IMR-90 (cell line): ENCODE measurements at regions not wholly inside any gene's neighbourhood (a gene's known extent, or its start where the extent isn't known, plus 50 kb on each side); places are given as distances from the start of the nearest gene placed in this dataset.

ENCODE experiments used
- ATAC-seq: fragments of 200-7000 bp; cut with Tn5 transposase; 2 replicates; pipeline ENCODE4 v1.9.1; 2020; ENCODE audit warnings: low read depth, mild to moderate bottlenecking, moderate library complexity
- BruUV-seq: library from RNA; stranded (reverse); fragments of 400-500 nt; replicated peaks from 2 replicates; lab custom pipeline; 2021; lab: Mats Ljungman, UMichigan
- CTCF ChIA-PET: fragments of 300-600 bp; formaldehyde crosslinking; extraction: SDS; loops from one replicate; lab custom pipeline; 2021; ENCODE audit warnings: antibody characterized with exemption; lab: Yijun Ruan, JAX
- POLR2A ChIA-PET: fragments of 300-600 bp; sonication (Branson Sonifier 250); formaldehyde crosslinking; loops from one replicate; lab custom pipeline; 2022; ENCODE audit warnings: antibody characterized with exemption; ENCODE audit not compliant: unreplicated experiment; lab: Charles Lee
- DNase-seq: peaks from one replicate; pipeline ENCODE4 v3.0.0; 2013
- H2AFZ ChIP-seq: replicated peaks from 2 replicates; pipeline ENCODE3; 2013; ENCODE audit warnings: low read length, mild to moderate bottlenecking; ENCODE audit not compliant: poor library complexity
- H2AK5ac ChIP-seq: 2 replicates; pipeline ENCODE4 v1.6.1; 2013; ENCODE audit warnings: low read depth, low read length, inconsistent platforms
- H2AK9ac ChIP-seq: replicated peaks from 2 replicates; pipeline ENCODE3; 2013; ENCODE audit warnings: mild to moderate bottlenecking, low read depth, low read length, moderate library complexity; ENCODE audit not compliant: poor library complexity
- H2BK120ac ChIP-seq: 2 replicates; pipeline ENCODE4 v1.6.1; 2013; ENCODE audit warnings: low read depth, low read length, inconsistent platforms
- H2BK15ac ChIP-seq: 3 replicates; pipeline ENCODE4 v1.6.1; 2013; ENCODE audit warnings: low read depth, low read length, inconsistent platforms
- H2BK20ac ChIP-seq: 2 replicates; pipeline ENCODE4 v1.6.1; 2013; ENCODE audit warnings: low read depth, mild to moderate bottlenecking, inconsistent platforms, low read length, moderate library complexity
- H2BK5ac ChIP-seq: 2 replicates; pipeline ENCODE4 v1.6.1; 2013; ENCODE audit warnings: mild to moderate bottlenecking, low read depth, low read length, inconsistent platforms; ENCODE audit not compliant: poor library complexity, severe bottlenecking
- H3K14ac ChIP-seq: replicated peaks from 2 replicates; pipeline ENCODE4 v1.6.1; 2013; ENCODE audit warnings: low read depth, low read length, inconsistent platforms
- H3K18ac ChIP-seq: 2 replicates; pipeline ENCODE4 v1.6.1; 2013; ENCODE audit warnings: low read depth, low read length, control low read depth
- H3K23ac ChIP-seq: 2 replicates; pipeline ENCODE4 v1.6.1; 2013; ENCODE audit warnings: low read depth, low read length, inconsistent platforms
- H3K27ac ChIP-seq: 2 replicates; pipeline ENCODE4 v1.5.1; 2013; ENCODE audit warnings: mild to moderate bottlenecking, control low read depth, low read length; ENCODE audit not compliant: insufficient read depth
- H3K27me3 ChIP-seq: 2 replicates; pipeline ENCODE4 v1.6.1; 2013; ENCODE audit warnings: low read length; ENCODE audit not compliant: control insufficient read depth, insufficient read depth
- H3K36me3 ChIP-seq: 2 replicates; pipeline ENCODE4 v1.6.1; 2013; ENCODE audit warnings: low read length, mixed read lengths; ENCODE audit not compliant: control insufficient read depth, insufficient read depth
- H3K4ac ChIP-seq: 2 replicates; pipeline ENCODE4 v1.6.1; 2013; ENCODE audit warnings: low read depth, low read length, inconsistent platforms
- H3K4me1 ChIP-seq: 2 replicates; pipeline ENCODE4 v1.6.1; 2013; ENCODE audit warnings: low read length, mixed read lengths; ENCODE audit not compliant: control insufficient read depth, insufficient read depth
- H3K4me2 ChIP-seq: 2 replicates; pipeline ENCODE4 v1.6.1; 2013; ENCODE audit warnings: low read depth, mild to moderate bottlenecking, control low read depth, low read length, moderate library complexity
- H3K4me3 ChIP-seq: 2 replicates; pipeline ENCODE4 v1.5.1; 2013; ENCODE audit warnings: low read depth, mild to moderate bottlenecking, control low read depth, low read length, moderate library complexity; ENCODE audit not compliant: insufficient read depth
- H3K56ac ChIP-seq: 2 replicates; pipeline ENCODE4 v1.6.1; 2013; ENCODE audit warnings: low read length, inconsistent platforms; ENCODE audit not compliant: insufficient read depth; ENCODE audit errors: extremely low read depth
- H3K79me1 ChIP-seq, 2 experiments: 2 replicates each; pipeline ENCODE4 v1.6.1; 2013; ENCODE audit warnings: low read length in 2 of 2, inconsistent platforms in 1 of 2, low read depth in 1 of 2
- H3K9ac ChIP-seq: 2 replicates; pipeline ENCODE4 v1.6.1; 2013; ENCODE audit warnings: low read depth, low read length, control low read depth
- H3K9me1 ChIP-seq: 2 replicates; pipeline ENCODE4 v1.6.1; 2013; ENCODE audit warnings: low read length, inconsistent platforms; ENCODE audit not compliant: insufficient read depth
- H3K9me3 ChIP-seq: 2 replicates; pipeline ENCODE4 v1.6.1; 2013; ENCODE audit warnings: low read length; ENCODE audit not compliant: control insufficient read depth, insufficient read depth
- H4K20me1 ChIP-seq: 2 replicates; pipeline ENCODE4 v1.6.1; 2013; ENCODE audit warnings: low read length, inconsistent platforms; ENCODE audit not compliant: insufficient read depth
- H4K5ac ChIP-seq: 2 replicates; pipeline ENCODE4 v1.6.1; 2013; ENCODE audit warnings: mild to moderate bottlenecking, low read depth, low read length, control low read depth
- H4K8ac ChIP-seq, 2 experiments: 2 replicates each; pipeline ENCODE4 v1.6.1; 2013; ENCODE audit warnings: low read depth in 2 of 2, low read length in 2 of 2, control low read depth in 1 of 2, inconsistent platforms in 1 of 2
- H4K91ac ChIP-seq: 2 replicates; pipeline ENCODE4 v1.6.1; 2013; ENCODE audit warnings: low read depth, low read length, inconsistent platforms; ENCODE audit not compliant: insufficient read depth
- BHLHE40 ChIP-seq: fragments of 150-350 bp; IDR thresholded peaks from 2 replicates; pipeline ENCODE4 v1.6.1; 2016; ENCODE audit warnings: mild to moderate bottlenecking, low read depth, low read length
- ELK1 ChIP-seq: fragments of 150-350 bp; IDR thresholded peaks from 2 replicates; pipeline ENCODE4 v1.6.1; 2016; ENCODE audit warnings: low read depth, mild to moderate bottlenecking, low read length, moderate library complexity, borderline replicate concordance
- FOS ChIP-seq: fragments of 150-350 bp; IDR thresholded peaks from 2 replicates; pipeline ENCODE4 v1.6.1; 2016; ENCODE audit warnings: low read depth, low read length
- MAZ ChIP-seq: IDR thresholded peaks from 2 replicates; pipeline ENCODE4 v1.6.1; 2012; ENCODE audit warnings: low read depth, mild to moderate bottlenecking, low read length, improper control_type of control experiment, moderate library complexity, borderline replicate concordance
- MXI1 ChIP-seq: IDR thresholded peaks from 2 replicates; pipeline ENCODE4 v1.6.1; 2012; ENCODE audit warnings: low read depth, mild to moderate bottlenecking, low read length, moderate library complexity, borderline replicate concordance
- NFE2L2 ChIP-seq: fragments of 150-350 bp; IDR thresholded peaks from 2 replicates; pipeline ENCODE4 v1.6.1; 2016; ENCODE audit warnings: low read depth, mild to moderate bottlenecking, low read length
- POLR2A ChIP-seq: IDR thresholded peaks from 2 replicates; pipeline ENCODE4 v1.6.1; 2012; ENCODE audit warnings: mild to moderate bottlenecking, low read depth, low read length
- RAD21 ChIP-seq: IDR thresholded peaks from 2 replicates; pipeline ENCODE4 v1.6.1; 2012; ENCODE audit warnings: low read length, improper control_type of control experiment
- RFX5 ChIP-seq: IDR thresholded peaks from 2 replicates; pipeline ENCODE4 v1.8.0; 2012; ENCODE audit warnings: low read depth, mild to moderate bottlenecking, low read length, moderate library complexity
- SMC3 ChIP-seq: fragments of 150-350 bp; IDR thresholded peaks from 2 replicates; pipeline ENCODE4 v1.6.1; 2016; ENCODE audit warnings: low read depth, mild to moderate bottlenecking, antibody characterized with exemption, low read length, moderate library complexity
- WGBS, 2 experiments: methylation state at CpG; one replicate each; pipeline versions ENCODE4 v1.1.5 to v1.1.7; 2013; ENCODE audit warnings: missing lambda C conversion rate in 2 of 2; ENCODE audit not compliant: insufficient read length in 1 of 2; ENCODE audit errors: extremely low coverage in 2 of 2; 5-methylcytosine and 5-hydroxymethylcytosine counted together
- dilution Hi-C: fragments of 300-500 bp; cut with HindIII; formaldehyde crosslinking; loops from one replicate; pipeline ENCODE4 v1.14.3; 2018; ENCODE audit warnings: low sequenced_read_pairs; ENCODE audit not compliant: unreplicated experiment
- in situ Hi-C: fragments of 300-500 bp; cut with MboI; formaldehyde crosslinking; loops from 3 replicates; pipeline ENCODE4 v1.14.3; 2019; ENCODE audit warnings: low sequenced_read_pairs, inconsistent platforms, mixed read lengths
- intact Hi-C: fragments of 100-400 bp; cut with micrococcal nuclease; formaldehyde crosslinking; loops from 2 replicates; pipeline ENCODE4 v1.10.0; 2022

DNA sequence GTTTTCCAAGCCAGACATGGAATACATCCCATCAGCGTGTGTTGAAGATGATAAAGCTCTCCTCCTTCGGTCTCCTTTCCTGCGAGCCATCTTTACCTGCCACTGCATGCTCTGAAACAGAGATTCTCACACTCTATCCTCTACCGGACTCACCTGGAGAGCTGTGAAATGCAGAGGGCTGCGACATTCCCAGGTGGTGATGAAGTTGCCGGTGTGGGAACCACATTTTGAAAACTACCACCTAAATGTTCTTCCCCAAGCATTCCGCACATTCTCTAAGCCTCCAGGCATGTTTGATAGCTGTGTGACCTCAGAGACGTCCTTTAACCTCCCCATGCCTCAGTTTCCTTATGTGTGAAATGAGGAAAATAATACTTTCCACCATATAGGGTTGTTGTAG is 226.2 kb upstream of the RAB6C start:
- Histone ChIP-seq H4K20me1 (no peaks in the 10 kb centered on the region), H3K9me3 (peaks cover 3% of the 10 kb centered on the region), H3K4ac (no peak overlapping the region), H2BK15ac (no peak overlapping the region), H3K27me3 (no peaks in the 10 kb centered on the region), H3K14ac (no peak overlapping the region), H3K23ac (no peak overlapping the region), H3K4me2 (no peak overlapping the region), H3K4me1 (no peaks in the 10 kb centered on the region), H2AK9ac (no peak overlapping the region), H3K56ac (no peak overlapping the region), H4K91ac (no peak overlapping the region), H2BK20ac (no peak overlapping the region), H2AFZ (no peak overlapping the region), H3K4me3 (no peak overlapping the region), H2AK5ac (no peak overlapping the region), H4K5ac (no peak overlapping the region), H3K9me1 (no peaks in the 10 kb centered on the region), H3K9ac (no peak overlapping the region), H2BK120ac (no peak overlapping the region), H4K8ac (no peak overlapping the region), H3K79me1 (no peaks in the 10 kb centered on the region), H3K27ac (no peak overlapping the region), H2BK5ac (no peak overlapping the region), H3K36me3 (no peaks in the 10 kb centered on the region), H3K18ac (no peak overlapping the region)
- ChIA-PET CTCF (no interaction called here), POLR2A (no interaction called here)
- TF ChIP-seq MXI1 (no peak), ELK1 (no peak), POLR2A (no peak), FOS (no peak), BHLHE40 (no peak), RAD21 (no peak), NFE2L2 (no peak), SMC3 (no peak), RFX5 (no peak), MAZ (no peak)
- WGBS, 2 experiments, result no CpG with 5 or more reads among the region's 8 CpGs
- ATAC-seq (no peak), DNase-seq (no peak)
- intact Hi-C loops, result no loop called here
- in situ Hi-C loops, result no loop called here
- dilution Hi-C loops, result no loop called here
- BruUV-seq, result no TSS peak
